ENCODE measurements at regions not wholly inside any gene's neighbourhood (a gene's known extent, or its start where the extent isn't known, plus 50 kb on each side); places are given as distances from the start of the nearest gene placed in this dataset.

- Histone ChIP-seq H3K9me3 (no peaks in the 10 kb centered on the region), H3K4me1 (no peaks in the 10 kb centered on the region), H3K27ac (no peak overlapping the region), H3K27me3 (peaks cover 0 to 54% (median 0%) of the 10 kb centered on the region in 7 donors), H3K36me3 (no peaks in the 10 kb centered on the region), H3K4me3 (no peak overlapping the region)
- 69 to 71% methylated on average over 9 of the region's 9 CpGs for WGBS, 2 donors
- no peak for DNase-seq
- ATAC-seq, result no peak
- TF ChIP-seq, protein P1, sequence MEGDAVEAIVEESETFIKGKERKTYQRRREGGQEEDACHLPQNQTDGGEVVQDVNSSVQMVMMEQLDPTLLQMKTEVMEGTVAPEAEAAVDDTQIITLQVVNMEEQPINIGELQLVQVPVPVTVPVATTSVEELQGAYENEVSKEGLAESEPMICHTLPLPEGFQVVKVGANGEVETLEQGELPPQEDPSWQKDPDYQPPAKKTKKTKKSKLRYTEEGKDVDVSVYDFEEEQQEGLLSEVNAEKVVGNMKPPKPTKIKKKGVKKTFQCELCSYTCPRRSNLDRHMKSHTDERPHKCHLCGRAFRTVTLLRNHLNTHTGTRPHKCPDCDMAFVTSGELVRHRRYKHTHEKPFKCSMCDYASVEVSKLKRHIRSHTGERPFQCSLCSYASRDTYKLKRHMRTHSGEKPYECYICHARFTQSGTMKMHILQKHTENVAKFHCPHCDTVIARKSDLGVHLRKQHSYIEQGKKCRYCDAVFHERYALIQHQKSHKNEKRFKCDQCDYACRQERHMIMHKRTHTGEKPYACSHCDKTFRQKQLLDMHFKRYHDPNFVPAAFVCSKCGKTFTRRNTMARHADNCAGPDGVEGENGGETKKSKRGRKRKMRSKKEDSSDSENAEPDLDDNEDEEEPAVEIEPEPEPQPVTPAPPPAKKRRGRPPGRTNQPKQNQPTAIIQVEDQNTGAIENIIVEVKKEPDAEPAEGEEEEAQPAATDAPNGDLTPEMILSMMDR (IDR thresholded peaks at IDR 0.05), result no peak
- intact Hi-C loops (cut with DNase I), result no loop called here
These were observed 155.4 kb upstream of the FAM9B start for GRCh38 chrX:9189286-9189685.

- intact Hi-C loops (cut with DNase I), result no loop called here
- WGBS, 2 donors, result 91 to 92% methylated on average over 5 of the region's 5 CpGs
- H3K27ac ChIP-seq, result no peak overlapping the region
- ATAC-seq (no peak), DNase-seq (no peak)
- TF ChIP-seq, protein P1 (IDR thresholded peaks at IDR 0.05), result no peak
- H3K4me1 ChIP-seq, result no peaks in the 10 kb centered on the region
- H3K9me3 ChIP-seq, result no peaks in the 10 kb centered on the region
- no peaks in the 10 kb centered on the region for H3K36me3 ChIP-seq
- no peak overlapping the region for H3K4me3 ChIP-seq
- peaks cover 0 to 58% (median 0%) of the 10 kb centered on the region in 7 donors for H3K27me3 ChIP-seq
These were observed 157.5 kb upstream of the FAM9B start for GRCh38 chrX:9191392-9191791.

DNA sequence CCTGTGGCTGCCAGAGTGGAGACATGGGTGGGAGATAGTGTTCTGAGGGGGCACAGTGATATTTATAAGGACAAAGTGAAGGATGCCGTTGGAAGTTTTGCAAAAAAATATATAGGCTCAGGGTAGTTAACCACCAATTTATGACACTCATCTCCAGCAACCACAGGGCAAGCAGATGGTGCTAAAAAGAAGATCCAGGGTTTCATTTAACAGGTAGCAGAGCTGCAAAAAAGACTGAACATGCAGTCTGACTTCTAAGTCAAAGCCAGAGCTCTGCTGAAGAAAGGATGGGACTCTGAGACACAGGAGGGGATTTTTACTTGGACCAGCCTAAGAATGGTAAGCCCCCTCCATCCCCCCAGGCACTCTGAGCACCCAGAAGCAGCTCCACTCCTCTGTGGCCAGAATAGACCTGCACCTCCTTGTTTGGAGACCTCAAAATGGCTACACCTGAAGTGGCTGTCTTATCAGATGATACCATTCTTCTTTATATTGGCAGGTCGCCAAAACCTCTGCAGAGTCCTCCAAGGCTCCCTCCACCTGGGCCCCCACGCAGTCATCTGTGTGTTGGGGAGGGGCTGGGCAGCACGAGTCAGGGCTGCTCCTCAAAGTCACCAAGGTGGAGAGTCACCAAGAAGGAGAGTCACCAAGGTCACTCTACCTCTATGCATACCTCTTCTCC lies 161.4 kb upstream of the FAM9B start:
- ATAC-seq (no peak), DNase-seq (no peak)
- 55 to 64% methylated on average over 4 of the region's 4 CpGs for WGBS, 2 donors
- no peak overlapping the region for H3K4me3 ChIP-seq
- H3K27me3 ChIP-seq, result peaks cover 0 to 32% (median 0%) of the 10 kb centered on the region in 7 donors
- TF ChIP-seq, protein P1 (IDR thresholded peaks at IDR 0.05), result no peak
- H3K27ac ChIP-seq, result no peak overlapping the region
- H3K9me3 ChIP-seq, result no peaks in the 10 kb centered on the region
- no peaks in the 10 kb centered on the region for H3K36me3 ChIP-seq
- intact Hi-C loops (cut with DNase I), result no loop called here
- H3K4me1 ChIP-seq, result no peaks in the 10 kb centered on the region

GRCh38 chrX:9196961-9197640 lies 163.2 kb upstream of the FAM9B start:
- no peak overlapping the region for H3K27ac ChIP-seq
- no peak overlapping the region for H3K4me3 ChIP-seq
- TF ChIP-seq, protein P1 (IDR thresholded peaks at IDR 0.05), result no peak

More at GRCh38 chrX:9196961-9197640, 163.2 kb upstream of the FAM9B start:
- Histone ChIP-seq H3K4me1 (no peaks in the 10 kb centered on the region), H3K36me3 (no peaks in the 10 kb centered on the region), H3K9me3 (no peaks in the 10 kb centered on the region), H3K27me3 (peaks cover 0 to 34% (median 0%) of the 10 kb centered on the region in 7 donors)
- intact Hi-C loops (cut with DNase I), result no loop called here
- ATAC-seq, result no peak
- WGBS, 2 donors, result 47 to 50% methylated on average over 6 of the region's 6 CpGs
- DNase-seq, result no peak

Measured in heart right ventricle (tissue), 16 donors.